Panc1 (cell line): ENCODE measurements at regions not wholly inside any gene's neighbourhood (a gene's known extent, or its start where the extent isn't known, plus 50 kb on each side); places are given as distances from the start of the nearest gene placed in this dataset.
"Not testable (repeated sequence)": the region's sequence is repeated elsewhere in the genome, so short reads cannot be mapped to it uniquely, and the experiment has no call there.

ENCODE experiments used
- ATAC-seq: fragments of 200-7000 bp; cut with Tn5 transposase; 2 replicates; pipeline ENCODE4 v1.9.1; 2020; ENCODE audit warnings: mild to moderate bottlenecking, moderate library complexity
- BruUV-seq: library from RNA; stranded (reverse); fragments of 400-500 nt; replicated peaks from 2 replicates; lab custom pipeline; 2021; lab: Mats Ljungman, UMichigan
- CTCF ChIA-PET: fragments of 300-600 bp; sonication (Branson Sonifier 250); formaldehyde crosslinking; loops from one replicate; lab custom pipeline; 2022; ENCODE audit warnings: antibody characterized with exemption; lab: Charles Lee
- POLR2A ChIA-PET: fragments of 300-600 bp; sonication (Branson Sonifier 250); formaldehyde crosslinking; loops from one replicate; lab custom pipeline; 2022; ENCODE audit warnings: antibody characterized with exemption; lab: Charles Lee
- DNase-seq: peaks from one replicate; pipeline ENCODE4 v3.0.0-alpha.2; 2010; ENCODE audit warnings: low read depth, low spot score
- H3K27ac ChIP-seq: 2 replicates; pipeline ENCODE4 v1.5.1; 2011; ENCODE audit warnings: mild to moderate bottlenecking, low read length, inconsistent platforms
- H3K27me3 ChIP-seq: fragments of 200-500 bp; sonication (Bioruptor generic); 2 replicates; pipeline ENCODE4 v1.6.0; 2014; ENCODE audit warnings: low read length, inconsistent platforms; ENCODE audit not compliant: control insufficient read depth, insufficient read depth
- H3K36me3 ChIP-seq: fragments of 200-500 bp; sonication (Bioruptor generic); 2 replicates; pipeline ENCODE4 v1.5.1; 2014; ENCODE audit warnings: inconsistent platforms, mild to moderate bottlenecking, low read length, moderate library complexity; ENCODE audit not compliant: control insufficient read depth, insufficient read depth
- H3K4me1 ChIP-seq: 2 replicates; pipeline ENCODE4 v1.5.1; 2011; ENCODE audit warnings: inconsistent platforms, mild to moderate bottlenecking, low read length, moderate library complexity; ENCODE audit not compliant: control insufficient read depth, insufficient read depth
- H3K4me3 ChIP-seq, 2 experiments: 2 replicates each; pipeline ENCODE4 v1.5.1; 2011 to 2012; ENCODE audit warnings: low read depth in 2 of 2, low read length in 2 of 2, mild to moderate bottlenecking in 2 of 2, inconsistent platforms in 1 of 2, moderate library complexity in 1 of 2
- H3K9me3 ChIP-seq: fragments of 200-500 bp; sonication (Bioruptor generic); 2 replicates; pipeline ENCODE4 v1.5.1; 2014; ENCODE audit warnings: low read depth, mild to moderate bottlenecking, inconsistent platforms, low read length, moderate library complexity; ENCODE audit not compliant: control insufficient read depth, insufficient read depth
- CTCF ChIP-seq: fragments of 450-650 bp; IDR thresholded peaks from 2 replicates; pipeline ENCODE4 v1.5.1; 2017; ENCODE audit warnings: mild to moderate bottlenecking
- POLR2AphosphoS5 ChIP-seq: IDR thresholded peaks from 2 replicates; pipeline ENCODE4 v1.6.1; 2012; ENCODE audit warnings: mild to moderate bottlenecking, low read depth, low read length, moderate library complexity
- REST ChIP-seq, 2 experiments: IDR thresholded peaks; 2 replicates each; pipeline ENCODE4 v1.6.1; 2011 to 2012; ENCODE audit warnings: low read depth in 2 of 2, control low read depth in 1 of 2, low read length in 1 of 2, mild to moderate bottlenecking in 1 of 2, moderate library complexity in 1 of 2; ENCODE audit not compliant: insufficient read depth in 1 of 2
- SIN3A ChIP-seq: IDR thresholded peaks from 2 replicates; pipeline ENCODE4 v1.6.1; 2012; ENCODE audit warnings: low read depth, mild to moderate bottlenecking, low read length, moderate library complexity, borderline replicate concordance; ENCODE audit not compliant: insufficient read depth
- TCF7L2 ChIP-seq: IDR thresholded peaks from 2 replicates; pipeline ENCODE4 v1.6.1; 2011; ENCODE audit warnings: mild to moderate bottlenecking, low read depth, low read length, inconsistent platforms
- in situ Hi-C: cut with HindIII; loops from 2 replicates; pipeline ENCODE4 v1.10.0; 2016; ENCODE audit warnings: low sequenced_read_pairs, low pct_unique_long_range_greater_than_20kb
- intact Hi-C: fragments of 100-400 bp; cut with micrococcal nuclease; formaldehyde crosslinking; loops from one replicate; pipeline ENCODE4 v1.10.0; 2022; ENCODE audit not compliant: unreplicated experiment

- POLR2A ChIA-PET = no interaction called here
- in situ Hi-C loops = no loop called here
- TF ChIP-seq REST (IDR thresholded peaks at IDR 0.05; ENCODE audit: insufficient read depth in 1 of 2, low read depth in 2 of 2, low read length in 1 of 2) = no peak
These were observed 134.8 kb downstream of the ADCYAP1 start for GRCh38 chr18:1039421-1039820.

GRCh38 chr18:1043039-1043438 is 138.4 kb downstream of the ADCYAP1 start:
- POLR2A ChIA-PET, CTCF ChIA-PET: not testable (repeated sequence)

More at GRCh38 chr18:1039421-1039820, 134.8 kb downstream of the ADCYAP1 start:
- CTCF ChIA-PET = no interaction called here
- no TSS peak for BruUV-seq
- H3K4me1 ChIP-seq = no peaks in the 10 kb centered on the region
- no peaks in the 10 kb centered on the region for H3K27me3 ChIP-seq
- intact Hi-C loops = no loop called here
- no peaks in the 10 kb centered on the region for H3K36me3 ChIP-seq
- ATAC-seq = no peak
- H3K9me3 ChIP-seq = no peaks in the 10 kb centered on the region
- no peak overlapping the region for H3K27ac ChIP-seq
- H3K4me3 ChIP-seq = no peak overlapping the region
- DNase-seq = no peak

GRCh38 chr18:1045658-1046057 is 141.0 kb downstream of the ADCYAP1 start:
- in situ Hi-C loops (no loop called here), intact Hi-C loops (loop anchor here (5.0 kb wide), 1 partner anchor 62 kb away; no protein-coding TSS in a partner anchor)
- H3K27me3 ChIP-seq = no peaks in the 10 kb centered on the region
- no peaks in the 10 kb centered on the region for H3K9me3 ChIP-seq
- no peak for TF ChIP-seq TCF7L2
- TF ChIP-seq REST (IDR thresholded peaks at IDR 0.05; ENCODE audit: insufficient read depth in 1 of 2, low read depth in 2 of 2, low read length in 1 of 2) = no peak
- TF ChIP-seq CTCF = no peak
- no peak for TF ChIP-seq SIN3A
- no peak for TF ChIP-seq POLR2AphosphoS5
- ChIA-PET CTCF (no interaction called here), POLR2A (no interaction called here)
- H3K27ac ChIP-seq = no peak overlapping the region
- no peaks in the 10 kb centered on the region for H3K36me3 ChIP-seq
- DNase-seq (no peak), ATAC-seq (no peak)
- BruUV-seq = no TSS peak
- no peak overlapping the region for H3K4me3 ChIP-seq
- no peaks in the 10 kb centered on the region for H3K4me1 ChIP-seq

More at GRCh38 chr18:1043039-1043438, 138.4 kb downstream of the ADCYAP1 start:
- BruUV-seq, H3K4me3 ChIP-seq, H3K4me1 ChIP-seq, H3K27ac ChIP-seq, intact Hi-C loops, H3K27me3 ChIP-seq, in situ Hi-C loops, H3K9me3 ChIP-seq, H3K36me3 ChIP-seq, DNase-seq, ATAC-seq: not testable (repeated sequence)
